Coronary artery (tissue), 2 donors: ENCODE measurements at regions not wholly inside any gene's neighbourhood (a gene's known extent, or its start where the extent isn't known, plus 50 kb on each side); places are given as distances from the start of the nearest gene placed in this dataset.

ENCODE experiments used
- DNase-seq: peaks from one replicate; pipeline ENCODE4 v3.0.0-alpha.2; 2017; ENCODE audit warnings: low spot score
- H3K27ac ChIP-seq, 2 donors: fragments of 200-600 bp; sonication (generic); one replicate each; pipeline ENCODE4 v1.5.1; 2016 to 2019
- H3K4me3 ChIP-seq: fragments of 200-600 bp; sonication (generic); 2 replicates; pipeline ENCODE4 v1.5.1; 2016; ENCODE audit warnings: mild to moderate bottlenecking, moderate library complexity
- CTCF ChIP-seq: fragments of 200-600 bp; sonication (generic); IDR thresholded peaks from one replicate; pipeline ENCODE4 v1.5.1; 2019; ENCODE audit warnings: antibody characterized with exemption

DNA sequence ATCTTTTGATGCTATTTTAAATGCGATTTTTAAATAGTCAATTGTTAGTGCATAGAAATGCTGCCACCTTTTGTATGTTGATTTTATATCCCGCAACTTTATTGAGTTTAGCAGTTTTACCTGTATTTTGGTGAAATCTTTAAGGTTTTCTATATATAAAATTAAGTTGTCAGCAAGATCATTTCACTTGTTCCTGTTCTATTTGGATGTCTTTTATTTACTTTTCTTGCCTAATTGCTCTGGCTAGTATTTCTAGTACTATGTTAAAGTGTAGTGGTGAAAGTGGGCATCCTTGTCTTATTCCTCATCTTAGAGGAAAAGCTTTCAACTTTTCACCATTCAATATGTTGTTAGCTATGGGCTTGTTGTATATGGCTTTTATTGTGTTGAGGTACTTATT lies 813.3 kb upstream of the CELF2 start:
- no peak overlapping the region for H3K27ac ChIP-seq
- no peak overlapping the region for H3K4me3 ChIP-seq
- no peak for TF ChIP-seq CTCF
- DNase-seq, result no peak

DNA sequence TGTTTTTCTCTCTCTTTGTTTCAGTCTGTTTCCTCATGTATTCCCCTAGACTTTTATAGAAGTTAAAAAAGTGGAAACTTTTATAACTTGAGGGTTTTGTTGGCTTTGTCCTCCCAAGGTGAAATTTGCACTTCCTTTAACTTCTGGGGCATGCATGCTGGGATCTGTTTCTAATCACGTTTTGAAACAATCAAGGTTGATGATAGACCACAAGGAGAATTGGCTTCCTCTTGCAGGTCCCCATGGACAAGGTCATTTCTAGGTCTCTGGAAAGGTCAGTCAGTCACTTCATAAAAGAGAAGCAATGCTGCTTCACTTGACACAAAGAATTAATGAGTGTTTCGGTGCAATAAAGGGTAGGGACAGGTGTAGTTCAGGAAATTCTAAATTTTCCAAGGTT lies 811.8 kb upstream of the CELF2 start:
- no peak for TF ChIP-seq CTCF
- H3K4me3 ChIP-seq, result no peak overlapping the region
- DNase-seq, result no peak
- no peak overlapping the region for H3K27ac ChIP-seq

GRCh38 chr10:10207538-10207937 lies 810.1 kb upstream of the CELF2 start:
- TF ChIP-seq CTCF, result no peak
- no peak for DNase-seq
- Histone ChIP-seq H3K27ac (no peak overlapping the region), H3K4me3 (no peak overlapping the region)

DNA sequence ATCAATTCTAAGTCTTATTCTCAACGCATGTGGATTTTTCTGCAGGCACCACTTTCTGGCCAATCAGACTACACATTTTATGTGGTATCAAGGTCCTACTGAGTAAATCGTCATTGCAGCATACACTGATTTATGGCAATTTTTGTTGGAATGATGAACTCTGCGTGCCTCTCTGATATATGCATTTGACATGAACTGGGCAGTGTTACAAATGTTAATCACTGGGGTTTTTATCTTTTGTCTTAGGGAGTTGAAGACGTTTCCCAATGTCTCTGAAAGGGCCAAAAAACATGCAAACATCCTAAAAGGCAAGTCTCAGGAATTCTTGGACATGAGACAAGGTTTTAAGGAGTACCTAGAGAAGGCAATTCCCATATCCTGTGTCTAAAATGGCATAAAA lies 809.5 kb upstream of the CELF2 start:
- no peak for DNase-seq
- no peak for TF ChIP-seq CTCF
- H3K27ac ChIP-seq, result no peak overlapping the region
- H3K4me3 ChIP-seq, result no peak overlapping the region

DNA sequence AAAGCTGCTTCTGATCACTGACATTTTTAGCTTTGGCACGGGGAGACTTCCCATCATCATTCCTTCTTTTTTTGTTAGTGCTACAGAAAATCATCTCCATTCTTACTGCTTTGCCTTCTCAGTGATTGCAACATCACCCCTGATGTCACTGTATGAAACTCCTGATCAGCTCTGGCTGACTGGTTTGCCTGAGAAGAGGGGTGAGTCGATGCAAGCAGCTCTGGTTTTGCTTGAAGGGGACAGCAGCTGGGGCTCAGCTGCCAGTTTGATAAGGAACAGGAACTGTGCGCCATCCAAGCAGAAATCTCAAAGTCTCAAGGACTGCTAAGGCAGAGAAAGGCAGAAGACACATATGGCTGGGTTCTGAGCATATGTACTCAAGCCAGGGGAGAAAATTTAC lies 808.5 kb upstream of the CELF2 start:
- DNase-seq, result no peak
- H3K27ac ChIP-seq, result no peak overlapping the region
- no peak for TF ChIP-seq CTCF
- no peak overlapping the region for H3K4me3 ChIP-seq

- no peak for DNase-seq
- Histone ChIP-seq H3K4me3 (no peak overlapping the region), H3K27ac (no peak overlapping the region)
- no peak for TF ChIP-seq CTCF
Observed at GRCh38 chr10:10211409-10211808, 806.3 kb upstream of the CELF2 start.

- DNase-seq, result no peak
- TF ChIP-seq CTCF, result no peak
- no peak overlapping the region for H3K27ac ChIP-seq
- no peak overlapping the region for H3K4me3 ChIP-seq
Observed at GRCh38 chr10:10213237-10213636, 804.4 kb upstream of the CELF2 start.
